ENCODE measurements at regions not wholly inside any gene's neighbourhood (a gene's known extent, or its start where the extent isn't known, plus 50 kb on each side); places are given as distances from the start of the nearest gene placed in this dataset.
A peak's percentile ranks its signal among the peaks of the same experiment; 100 is the strongest.

- WGBS (ENCODE audit: insufficient coverage) = 100% methylated on average over 3 of the region's 4 CpGs
- H3K4me1 ChIP-seq (ENCODE audit: control insufficient read depth, insufficient read depth, low read length) = no peaks in the 10 kb centered on the region
- intact Hi-C loops (cut with micrococcal nuclease) = no loop called here
- H3K27me3 ChIP-seq (ENCODE audit: control insufficient read depth, insufficient read depth, low read length) = no peaks in the 10 kb centered on the region
- TF ChIP-seq CTCF (IDR thresholded peaks at IDR 0.05) = no peak
- H3K27me3 Mint-ChIP-seq (ENCODE audit: low read depth in 2 of 2) = no peaks in the 10 kb centered on the region
- no peaks in the 10 kb centered on the region for H3K9me3 ChIP-seq (ENCODE audit: control insufficient read depth, insufficient read depth, low read length)
- DNase-seq (no peak), ATAC-seq (no peak)
- no peak overlapping the region for H3K27ac ChIP-seq (ENCODE audit: low read length)
- no peak overlapping the region for H3K4me3 ChIP-seq (ENCODE audit: low read length)
- no peaks in the 10 kb centered on the region for H3K9me3 Mint-ChIP-seq
- H3K36me3 ChIP-seq (ENCODE audit: control insufficient read depth, insufficient read depth, low read length) = no peaks in the 10 kb centered on the region
- no peaks in the 10 kb centered on the region for H3K36me3 Mint-ChIP-seq
- H3K27ac Mint-ChIP-seq = no peak overlapping the region
- no peaks in the 10 kb centered on the region for H3K4me1 Mint-ChIP-seq
- H3K4me3 Mint-ChIP-seq = no peak overlapping the region
Measured at GRCh38 chr11:90438069-90438468, 215.2 kb upstream of the CHORDC1 start.

GRCh38 chr11:90434858-90435257, 212.0 kb upstream of the CHORDC1 start:
- H3K4me1 ChIP-seq (ENCODE audit: control insufficient read depth, insufficient read depth, low read length) = no peaks in the 10 kb centered on the region
- H3K27me3 Mint-ChIP-seq (ENCODE audit: low read depth in 2 of 2) = no peaks in the 10 kb centered on the region
- no peaks in the 10 kb centered on the region for H3K9me3 ChIP-seq (ENCODE audit: control insufficient read depth, insufficient read depth, low read length)
- no peaks in the 10 kb centered on the region for H3K27me3 ChIP-seq (ENCODE audit: control insufficient read depth, insufficient read depth, low read length)
- H3K9me3 Mint-ChIP-seq = peaks cover 0 to 2% of the 10 kb centered on the region in 2 donors
- no peak overlapping the region for H3K4me3 ChIP-seq (ENCODE audit: low read length)
- no peak for ATAC-seq
- intact Hi-C loops (cut with micrococcal nuclease) = no loop called here
- no peaks in the 10 kb centered on the region for H3K36me3 ChIP-seq (ENCODE audit: control insufficient read depth, insufficient read depth, low read length)
- H3K27ac ChIP-seq (ENCODE audit: low read length) = no peak overlapping the region
- no peaks in the 10 kb centered on the region for H3K4me1 Mint-ChIP-seq
- peak in 1 of 2 donors; percentile 2 for DNase-seq
- H3K4me3 Mint-ChIP-seq = no peak overlapping the region
- H3K36me3 Mint-ChIP-seq = no peaks in the 10 kb centered on the region
- H3K27ac Mint-ChIP-seq = no peak overlapping the region
- TF ChIP-seq CTCF (IDR thresholded peaks at IDR 0.05) = no peak

- H3K36me3 Mint-ChIP-seq = no peaks in the 10 kb centered on the region
- no peak overlapping the region for H3K4me3 Mint-ChIP-seq
- no peak for TF ChIP-seq CTCF (IDR thresholded peaks at IDR 0.05)
- H3K27ac ChIP-seq (ENCODE audit: low read length) = no peak overlapping the region
- H3K4me1 ChIP-seq (ENCODE audit: control insufficient read depth, insufficient read depth, low read length) = no peaks in the 10 kb centered on the region
- H3K27me3 ChIP-seq (ENCODE audit: control insufficient read depth, insufficient read depth, low read length) = no peaks in the 10 kb centered on the region
- no peaks in the 10 kb centered on the region for H3K36me3 ChIP-seq (ENCODE audit: control insufficient read depth, insufficient read depth, low read length)
- intact Hi-C loops (cut with micrococcal nuclease) = no loop called here
- H3K27me3 Mint-ChIP-seq (ENCODE audit: low read depth in 2 of 2) = no peaks in the 10 kb centered on the region
- H3K4me1 Mint-ChIP-seq = no peaks in the 10 kb centered on the region
- ATAC-seq (no peak), DNase-seq (no peak)
- H3K9me3 Mint-ChIP-seq = peaks cover 3 to 7% of the 10 kb centered on the region in 2 donors
- H3K4me3 ChIP-seq (ENCODE audit: low read length) = no peak overlapping the region
- H3K27ac Mint-ChIP-seq = no peak overlapping the region
- H3K9me3 ChIP-seq (ENCODE audit: control insufficient read depth, insufficient read depth, low read length) = no peaks in the 10 kb centered on the region
Measured at GRCh38 chr11:90428836-90429235, 206.0 kb upstream of the CHORDC1 start.

GRCh38 chr11:90426442-90426841, 203.6 kb upstream of the CHORDC1 start:
- 67% methylated on average over 5 of the region's 5 CpGs for WGBS (ENCODE audit: insufficient coverage)
- H3K36me3 Mint-ChIP-seq = no peaks in the 10 kb centered on the region
- H3K4me1 Mint-ChIP-seq = peaks cover 0 to 4% of the 10 kb centered on the region in 2 donors
- Histone ChIP-seq H3K36me3 (ENCODE audit: control insufficient read depth, insufficient read depth, low read length) (no peaks in the 10 kb centered on the region), H3K4me3 (ENCODE audit: low read length) (no peak overlapping the region), H3K27me3 (ENCODE audit: control insufficient read depth, insufficient read depth, low read length) (no peaks in the 10 kb centered on the region), H3K4me1 (ENCODE audit: control insufficient read depth, insufficient read depth, low read length) (no peaks in the 10 kb centered on the region), H3K27ac (ENCODE audit: low read length) (no peak overlapping the region), H3K9me3 (ENCODE audit: control insufficient read depth, insufficient read depth, low read length) (no peaks in the 10 kb centered on the region)
- intact Hi-C loops (cut with micrococcal nuclease) = no loop called here
- H3K4me3 Mint-ChIP-seq = no peak overlapping the region
- H3K9me3 Mint-ChIP-seq = peaks cover 3 to 10% of the 10 kb centered on the region in 2 donors
- ATAC-seq (no peak), DNase-seq (no peak)
- H3K27ac Mint-ChIP-seq = no peak overlapping the region
- no peaks in the 10 kb centered on the region for H3K27me3 Mint-ChIP-seq (ENCODE audit: low read depth in 2 of 2)
- no peak for TF ChIP-seq CTCF (IDR thresholded peaks at IDR 0.05)

All from natural killer cell (primary cell).